ENCODE measurements at regions not wholly inside any gene's neighbourhood (a gene's known extent, or its start where the extent isn't known, plus 50 kb on each side); places are given as distances from the start of the nearest gene placed in this dataset.

DNA sequence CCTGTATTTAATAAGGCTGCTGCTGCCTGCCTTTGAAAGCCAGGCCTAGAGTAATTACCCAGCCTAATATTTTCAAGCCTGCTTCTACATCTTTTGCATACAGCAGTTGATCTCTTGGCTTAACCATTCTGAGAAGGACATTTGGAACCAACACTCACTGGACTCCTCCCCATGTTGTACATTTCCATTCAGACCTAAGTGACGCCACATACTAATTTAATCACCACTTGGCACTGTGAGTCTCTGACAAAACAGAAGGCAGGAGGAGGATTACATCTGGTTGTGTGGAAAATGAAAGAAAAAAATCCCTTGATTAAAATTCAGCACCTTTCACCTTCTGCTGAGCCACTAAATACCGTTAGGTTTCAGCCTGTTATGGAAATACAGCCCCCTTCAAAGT lies 102.2 kb upstream of the ARRDC4 start:
- DNase-seq, result no peak

DNA sequence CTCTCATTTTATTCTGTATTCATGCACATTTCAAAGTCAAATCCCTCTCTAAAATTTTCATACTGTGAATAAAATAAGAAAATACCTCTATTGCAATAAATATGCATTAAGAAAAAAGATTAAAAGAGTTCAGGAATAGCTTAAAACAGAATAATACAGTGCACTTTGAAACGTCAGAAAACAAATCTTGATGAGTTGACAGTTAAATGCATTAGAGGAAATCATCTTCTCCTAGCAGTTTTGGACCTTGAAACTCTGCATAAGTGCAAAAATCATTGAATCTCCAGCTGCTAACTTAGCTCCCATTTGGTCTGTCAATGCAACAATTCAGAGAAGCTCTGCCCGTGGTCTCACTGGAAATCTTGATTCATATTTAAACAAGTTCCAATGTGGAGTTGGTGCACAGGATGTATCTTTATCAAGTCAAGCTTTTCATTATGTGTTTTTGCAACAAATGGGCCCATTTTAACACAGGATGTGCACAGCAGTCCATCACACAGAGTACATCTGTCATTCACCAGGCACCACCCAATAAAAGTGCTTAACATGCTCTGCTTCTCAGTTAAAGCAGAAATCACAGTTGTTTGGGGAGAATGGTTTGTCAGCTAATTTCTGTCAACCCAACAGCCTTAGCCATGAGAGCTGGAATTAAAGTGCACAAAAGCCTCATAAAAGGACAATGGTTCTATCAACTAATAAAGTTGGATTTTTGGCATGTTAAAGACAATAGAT lies 98.8 kb upstream of the ARRDC4 start:
- no peak for DNase-seq

DNA sequence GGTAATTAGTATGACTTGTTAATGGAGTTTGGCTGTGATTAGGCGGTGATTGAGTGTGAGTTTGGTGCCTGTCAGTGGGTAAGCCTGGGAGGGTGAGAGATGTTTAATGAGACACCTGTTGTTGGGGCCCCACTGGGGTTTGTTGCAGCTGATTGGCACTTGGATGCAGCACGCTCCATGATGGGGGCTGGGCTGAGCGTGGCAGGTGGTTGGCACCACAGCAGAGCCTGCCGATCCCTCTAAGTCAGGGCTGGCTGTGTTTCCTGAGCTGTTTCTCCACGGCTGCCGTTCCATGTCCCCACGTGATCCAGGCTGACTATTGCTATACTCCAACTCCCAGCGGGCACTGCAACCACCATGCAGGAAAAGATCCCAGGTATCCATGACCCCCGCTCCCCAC lies 93.5 kb upstream of the ARRDC4 start:
- DNase-seq, result no peak

GRCh38 chr15:97867870-97868269 lies 92.6 kb upstream of the ARRDC4 start:
- DNase-seq, result no peak

- DNase-seq, result no peak
These were observed 91.5 kb upstream of the ARRDC4 start for GRCh38 chr15:97868981-97869380.

DNA sequence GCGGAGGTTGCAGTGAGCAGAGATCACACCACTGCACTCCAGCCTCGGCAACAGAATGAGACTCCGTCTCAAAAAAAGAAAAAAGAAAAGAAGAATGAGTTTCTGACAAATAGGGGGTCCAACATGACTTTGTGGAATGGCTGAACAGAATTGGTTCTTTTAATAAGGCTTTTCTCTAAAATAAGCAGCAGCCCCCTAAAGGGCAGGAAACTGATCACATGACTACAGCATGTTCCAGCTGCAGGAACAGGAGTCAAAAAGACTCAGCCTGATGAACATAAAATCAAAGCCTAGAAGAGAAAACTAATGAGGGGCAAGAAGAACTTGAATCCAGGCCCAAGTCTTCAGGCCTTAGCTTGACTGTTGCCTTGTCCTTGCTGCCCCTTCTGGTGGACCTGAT lies 89.7 kb upstream of the ARRDC4 start:
- no peak for DNase-seq

DNA sequence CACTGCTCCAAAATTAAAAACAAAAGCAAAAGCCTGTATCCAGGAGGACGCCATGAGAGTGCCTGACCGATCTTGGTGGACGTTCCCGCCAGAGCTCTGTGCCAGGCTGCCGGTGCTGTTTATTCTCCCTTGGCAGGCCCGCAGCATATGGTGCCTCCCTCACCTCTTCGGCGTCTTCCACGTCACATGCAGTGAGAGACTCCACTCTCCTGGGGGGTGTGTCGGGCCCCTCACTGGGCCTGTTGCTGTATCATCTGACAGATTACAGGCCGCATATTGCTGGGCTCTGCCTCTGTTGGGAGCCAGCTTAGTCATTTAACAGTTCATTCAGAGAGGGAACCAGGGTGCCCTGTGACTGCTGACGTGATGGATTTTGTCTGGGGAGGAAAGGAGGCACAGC lies 86.4 kb upstream of the ARRDC4 start:
- DNase-seq, result no peak

DNA sequence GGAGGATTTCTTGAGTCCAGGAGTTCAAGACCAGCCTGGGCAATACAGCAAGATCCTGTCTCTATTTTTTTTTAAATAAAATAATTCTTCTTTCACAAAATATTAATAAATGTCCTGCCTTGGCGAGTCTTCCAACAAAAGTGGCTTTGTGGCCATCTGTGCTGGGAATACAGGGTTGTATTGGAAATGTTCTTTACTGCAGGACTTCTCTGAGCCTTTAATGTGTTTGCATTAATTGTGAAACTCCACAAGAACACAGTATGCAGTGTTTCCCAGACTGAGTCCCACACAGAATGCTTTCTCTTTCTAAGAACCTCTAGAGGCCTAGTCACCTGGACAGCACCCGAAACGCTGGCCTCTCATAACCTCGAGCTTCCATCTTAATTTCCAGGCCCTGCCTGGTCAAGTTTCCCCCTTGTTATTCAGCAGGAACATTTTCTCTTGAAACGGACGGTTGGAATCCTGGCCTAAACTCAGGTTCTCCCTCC lies 85.4 kb upstream of the ARRDC4 start:
- DNase-seq, result no peak

- no peak for DNase-seq
These were observed 84.8 kb upstream of the ARRDC4 start for GRCh38 chr15:97875513-97876280.

DNA sequence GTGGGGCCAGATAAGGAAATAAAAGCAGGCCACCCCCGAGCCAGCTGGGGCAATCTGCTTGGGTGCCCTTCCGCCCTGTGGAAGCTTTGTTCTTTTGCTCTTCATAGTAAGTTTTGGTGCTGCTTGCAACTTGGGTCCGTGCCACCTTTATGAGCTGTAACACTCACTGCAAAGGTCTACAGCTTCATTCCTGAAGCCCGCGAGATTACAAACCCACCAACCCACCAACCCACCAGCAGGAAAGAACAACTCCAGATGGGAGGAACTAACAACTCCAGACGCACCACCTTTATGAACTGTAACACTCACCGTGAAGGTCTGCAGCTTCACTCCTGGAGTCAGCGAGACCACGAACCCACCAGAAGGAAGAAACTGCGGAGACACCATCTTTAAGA lies 84.2 kb upstream of the ARRDC4 start:
- DNase-seq, result no peak

GRCh38 chr15:97881346-97881965 lies 79.0 kb upstream of the ARRDC4 start:
- DNase-seq, result no peak

DNA sequence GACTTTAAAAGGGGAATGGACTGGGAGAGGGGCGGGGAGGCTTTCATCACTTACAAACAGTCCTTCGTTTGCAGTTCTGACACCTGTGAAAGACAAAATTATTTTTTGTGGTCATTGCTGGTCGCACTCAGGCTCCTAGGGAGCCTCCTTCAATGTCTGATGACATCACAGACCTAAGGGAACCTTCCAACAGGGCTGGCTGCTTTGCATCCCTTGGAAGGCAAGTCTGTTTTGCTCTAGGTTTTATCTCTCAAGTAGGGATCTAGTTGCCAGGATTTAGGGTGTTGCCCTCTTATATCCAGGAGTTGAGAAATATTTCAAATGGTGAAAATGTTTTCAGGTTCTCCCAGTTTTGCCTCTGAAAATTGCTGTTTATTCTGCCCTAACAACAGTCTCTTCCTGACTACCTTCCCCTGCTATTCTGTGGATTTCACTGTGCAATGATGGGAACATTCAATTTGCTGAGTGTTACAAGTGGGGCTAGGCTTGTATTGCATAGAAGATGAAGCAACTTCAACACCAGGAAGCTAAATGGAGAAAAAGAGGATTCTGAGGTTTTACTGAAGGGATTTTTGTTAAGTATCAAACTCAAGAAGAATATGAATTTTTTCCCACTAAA lies 75.9 kb upstream of the ARRDC4 start:
- no peak for DNase-seq

- DNase-seq, result no peak
These were observed 70.2 kb upstream of the ARRDC4 start for GRCh38 chr15:97890307-97890706.

DNA sequence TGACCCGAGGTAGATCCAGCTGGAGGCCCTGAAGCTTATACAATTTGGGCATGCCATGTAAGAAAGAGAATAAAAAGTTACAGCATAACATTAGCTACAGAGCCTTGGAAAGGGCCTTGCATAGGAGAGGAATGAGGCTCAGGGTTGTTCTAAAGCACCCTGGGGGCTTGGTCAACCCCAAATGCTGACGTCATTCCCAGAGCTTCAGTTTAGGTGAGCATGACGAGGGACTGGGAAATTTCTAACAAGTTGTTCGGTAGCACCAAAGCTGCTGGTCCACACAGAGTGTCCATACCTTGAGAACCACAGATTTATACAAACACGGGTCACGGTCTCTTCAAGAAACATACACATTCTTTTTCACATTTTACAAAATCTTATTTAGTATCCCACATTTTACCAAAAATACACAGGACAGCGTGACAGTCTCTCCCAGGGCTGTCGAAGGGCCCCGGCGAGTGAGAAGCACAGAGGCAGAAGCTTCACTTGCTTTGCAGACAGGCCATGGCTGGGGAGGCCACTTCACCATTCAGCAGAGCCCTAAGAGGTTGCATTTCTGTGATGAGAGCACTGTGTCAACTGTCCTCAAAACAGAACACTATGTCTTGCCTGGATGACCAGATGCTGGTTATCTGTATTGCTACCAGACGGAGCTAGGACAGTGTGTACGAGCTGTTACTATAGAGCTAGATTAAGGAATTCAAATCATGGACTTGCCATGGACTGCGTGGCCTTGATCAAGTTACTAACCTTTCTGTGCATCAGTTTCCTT lies 68.2 kb upstream of the ARRDC4 start:
- DNase-seq, result no peak

- DNase-seq, result no peak
These were observed 66.5 kb upstream of the ARRDC4 start for GRCh38 chr15:97893967-97894366.

- DNase-seq, result no peak
These were observed 60.5 kb upstream of the ARRDC4 start for GRCh38 chr15:97899981-97900380.

DNA sequence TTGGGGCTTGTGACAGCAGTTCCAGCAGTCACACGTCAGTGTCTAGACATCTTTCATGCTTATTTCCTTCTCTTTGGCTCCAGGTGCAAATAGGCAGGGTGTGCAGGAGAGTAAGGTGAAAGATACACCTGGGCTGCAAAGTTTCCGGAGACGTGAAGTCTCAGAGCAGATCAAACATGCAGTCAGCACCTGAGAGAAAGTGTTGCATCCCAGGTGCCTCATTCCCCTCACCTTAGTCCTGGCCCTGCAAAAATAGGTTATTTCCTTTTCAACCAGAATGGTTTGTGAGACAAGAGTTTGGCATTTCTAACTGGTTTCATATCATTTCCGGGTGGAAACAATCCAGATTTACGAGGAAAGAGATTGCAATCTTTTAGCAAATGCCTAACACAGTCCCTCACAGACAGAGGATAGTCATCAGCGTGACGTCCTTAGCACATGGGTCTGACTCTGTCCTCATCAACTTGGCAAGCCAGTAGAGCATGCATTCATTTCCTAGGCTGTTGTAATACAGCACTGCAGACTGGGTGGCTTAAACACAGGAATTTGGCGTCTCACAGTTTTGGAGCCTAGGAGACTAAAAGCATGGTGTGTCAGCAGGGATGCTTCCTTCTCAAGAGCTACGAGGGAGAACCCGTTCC lies 58.2 kb upstream of the ARRDC4 start:
- DNase-seq, result no peak

GRCh38 chr15:97903560-97903959 lies 56.9 kb upstream of the ARRDC4 start:
- DNase-seq, result no peak

- DNase-seq, result peak in 1 of 6 experiments; percentile 0
These were observed 56.4 kb upstream of the ARRDC4 start for GRCh38 chr15:97903971-97904572.

- peak; percentile 6 to 58 (median 25) for DNase-seq
These were observed 51.1 kb upstream of the ARRDC4 start for GRCh38 chr15:97909291-97909891.

All from stimulated activated naive CD4-positive, alpha-beta T cell (primary cell).